HCEC 1CT (cell line): ENCODE measurements at regions not wholly inside any gene's neighbourhood (a gene's known extent, or its start where the extent isn't known, plus 50 kb on each side); places are given as distances from the start of the nearest gene placed in this dataset.
"Not testable (repeated sequence)": the region's sequence is repeated elsewhere in the genome, so short reads cannot be mapped to it uniquely, and the experiment has no call there.

ENCODE experiments used
- DNase-seq: peaks from one replicate; pipeline ENCODE4 v3.0.0-alpha.2; 2017

DNA sequence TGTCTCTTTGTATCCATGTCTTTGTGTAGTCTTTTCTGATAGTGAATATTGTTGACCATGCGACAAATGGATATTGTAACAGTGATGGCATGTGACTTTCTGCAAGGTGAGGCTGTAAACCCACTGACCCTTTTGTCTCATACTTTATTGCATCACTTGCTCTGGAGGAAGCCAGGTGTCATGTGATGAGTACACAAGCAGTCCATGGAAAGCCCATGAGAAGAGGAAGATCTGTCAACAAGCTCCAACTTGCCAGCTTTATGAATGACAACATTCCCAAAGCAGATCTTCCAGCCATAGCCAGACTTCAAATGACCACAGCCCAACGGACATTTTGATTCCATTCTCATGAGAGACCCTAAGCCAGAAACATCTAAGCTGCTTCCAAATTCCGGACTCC lies 450.1 kb upstream of the ACTBL2 start:
- DNase-seq, result no peak

DNA sequence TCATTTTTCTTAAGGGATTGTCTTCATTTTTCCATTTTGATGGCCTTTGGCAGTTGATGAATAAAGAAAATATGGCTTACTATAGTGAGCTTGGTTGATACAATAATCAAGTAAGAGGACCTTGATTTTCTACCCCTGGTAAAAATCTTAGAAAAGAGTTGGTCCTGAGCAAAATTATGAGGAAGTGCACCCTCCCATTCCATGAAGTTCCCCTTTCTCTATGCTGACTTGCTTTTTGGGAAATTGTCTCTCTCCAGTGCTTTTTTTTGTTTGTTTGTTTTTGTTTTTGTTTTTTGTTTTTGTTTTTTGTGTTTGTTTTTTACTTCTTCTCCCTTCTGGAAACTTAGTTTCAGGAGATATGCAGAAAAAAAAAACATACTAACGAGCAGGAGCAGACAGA lies 449.2 kb upstream of the ACTBL2 start:
- no peak for DNase-seq

DNA sequence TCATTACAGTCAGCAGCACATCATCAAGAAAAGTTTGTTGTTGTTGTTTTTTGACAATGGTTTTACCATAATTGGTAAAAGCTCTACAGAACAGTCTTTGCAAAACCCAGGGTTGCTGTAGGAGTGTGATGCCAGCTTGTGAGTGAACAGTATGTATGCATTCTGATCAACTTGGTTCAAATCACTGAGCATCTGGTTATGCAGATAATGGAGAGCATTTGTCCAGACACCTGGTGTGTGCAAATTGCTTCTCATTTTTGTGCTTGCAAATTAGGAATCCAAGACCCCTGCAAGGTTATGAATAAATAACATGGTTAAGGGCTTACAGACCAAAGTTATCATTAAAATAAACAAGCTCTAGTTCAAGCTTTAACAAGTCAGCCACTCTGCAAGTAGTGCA lies 448.7 kb upstream of the ACTBL2 start:
- no peak for DNase-seq

DNA sequence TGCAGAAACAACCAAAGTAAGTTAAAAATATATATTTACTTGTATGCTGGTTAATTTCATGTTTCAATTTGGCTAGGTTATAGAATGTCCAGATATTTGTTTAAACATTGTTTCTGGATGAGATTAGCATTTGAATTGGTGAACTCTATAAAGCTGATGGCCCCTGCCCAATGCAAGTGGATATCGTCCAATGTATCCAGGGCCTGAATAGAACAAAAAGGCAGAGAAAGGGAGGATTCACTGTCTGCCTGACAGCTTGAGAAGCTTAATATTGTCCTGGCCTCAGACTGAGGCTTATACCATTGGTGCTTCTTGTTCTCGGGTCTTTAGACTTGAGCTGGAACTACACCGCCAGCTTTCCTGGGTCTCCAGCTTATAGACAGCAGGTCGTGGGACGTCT lies 446.7 kb upstream of the ACTBL2 start:
- no peak for DNase-seq

DNA sequence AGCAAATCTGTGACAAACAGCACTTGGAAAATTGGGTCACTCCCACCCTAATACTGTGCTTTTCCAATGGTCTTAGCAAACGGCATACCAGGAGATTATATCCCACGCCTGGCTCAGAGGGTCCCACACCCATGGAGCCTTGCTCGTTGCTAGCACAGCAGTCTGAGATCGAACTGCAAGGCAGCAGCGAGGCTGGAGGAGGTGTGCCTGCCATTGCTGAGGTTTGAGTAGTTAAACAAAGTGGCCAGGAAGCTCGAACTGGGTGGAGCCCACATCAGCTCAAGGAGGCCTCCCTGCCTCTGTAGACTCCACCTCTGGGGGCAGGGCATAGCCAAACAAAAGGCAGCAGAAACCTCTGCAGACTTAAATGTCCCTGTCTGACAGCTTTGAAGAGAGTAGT lies 440.5 kb upstream of the ACTBL2 start:
- DNase-seq, result not testable (repeated sequence)

DNA sequence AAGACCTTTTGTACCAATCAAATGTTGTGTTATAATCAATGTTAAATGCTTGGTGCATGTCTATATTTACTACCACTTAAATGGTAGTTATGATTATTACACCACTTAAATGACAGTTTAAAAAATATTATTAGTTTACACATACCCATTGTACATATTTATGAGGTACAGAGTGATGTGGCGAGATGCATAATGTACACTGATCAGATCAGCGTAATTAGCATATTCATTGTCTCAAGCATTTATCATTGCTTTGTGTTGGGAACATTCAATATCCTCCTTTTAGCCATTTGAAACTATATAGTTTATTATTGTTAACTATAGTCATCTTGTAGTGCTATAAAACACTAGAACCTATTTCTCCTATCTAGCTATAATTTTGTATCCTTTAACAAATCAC lies 434.4 kb upstream of the ACTBL2 start:
- DNase-seq, result no peak

DNA sequence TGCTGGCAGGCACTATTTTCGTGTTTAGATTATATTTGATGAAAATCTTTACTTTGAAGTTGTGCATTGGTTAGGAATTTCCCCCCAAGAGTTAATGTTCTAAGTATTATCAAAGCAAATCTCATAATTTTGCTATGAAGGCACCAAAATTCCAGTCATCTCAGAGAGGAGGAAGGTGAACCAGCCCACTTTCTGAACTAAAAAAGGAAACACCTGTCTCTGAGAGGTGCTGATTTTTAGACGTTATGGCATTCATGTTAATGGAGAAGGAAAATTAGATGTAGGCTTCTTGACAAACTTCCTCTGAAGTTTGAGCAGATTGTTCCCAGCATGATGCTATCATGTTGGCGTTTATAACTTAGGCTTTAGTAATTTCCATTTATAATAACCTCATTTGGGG lies 432.9 kb upstream of the ACTBL2 start:
- DNase-seq, result no peak

DNA sequence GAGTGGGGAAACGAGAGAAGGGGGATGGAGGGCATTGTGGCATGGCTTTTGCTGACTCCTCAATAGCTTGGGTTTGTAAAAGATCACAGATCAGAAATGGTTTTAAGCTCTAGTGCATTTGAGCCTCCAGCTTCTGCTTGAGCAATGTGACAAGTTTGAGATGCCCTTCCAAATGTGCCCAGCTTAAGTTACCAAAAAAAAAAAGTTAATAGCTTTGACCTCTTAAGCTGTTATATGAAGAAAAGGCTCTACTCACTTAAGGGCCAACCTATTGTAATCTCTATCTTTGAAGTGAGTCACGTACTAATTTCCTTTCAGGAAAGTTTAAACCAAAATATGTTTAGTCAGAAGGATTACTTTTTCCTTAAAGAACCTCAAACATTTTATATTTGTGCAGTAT lies 428.8 kb upstream of the ACTBL2 start:
- DNase-seq, result no peak

DNA sequence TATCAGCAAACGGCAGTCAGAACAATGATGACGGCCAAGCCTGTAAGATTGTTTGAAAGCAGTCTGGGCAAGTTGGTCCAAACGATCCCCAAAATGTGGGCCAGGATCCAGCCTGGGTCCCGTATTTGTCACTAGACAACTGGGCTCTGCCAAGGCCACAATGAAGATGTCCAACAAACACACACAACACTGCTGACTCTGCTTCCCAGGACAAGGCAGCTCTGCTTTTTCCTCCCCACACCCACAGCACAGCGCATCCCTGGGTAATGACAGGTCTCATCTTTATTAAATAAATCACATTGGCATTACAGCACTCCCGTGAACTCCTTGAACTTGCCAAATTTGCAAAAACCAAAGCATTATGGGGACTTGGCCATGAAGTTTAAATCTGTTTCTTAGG lies 424.1 kb upstream of the ACTBL2 start:
- no peak for DNase-seq

DNA sequence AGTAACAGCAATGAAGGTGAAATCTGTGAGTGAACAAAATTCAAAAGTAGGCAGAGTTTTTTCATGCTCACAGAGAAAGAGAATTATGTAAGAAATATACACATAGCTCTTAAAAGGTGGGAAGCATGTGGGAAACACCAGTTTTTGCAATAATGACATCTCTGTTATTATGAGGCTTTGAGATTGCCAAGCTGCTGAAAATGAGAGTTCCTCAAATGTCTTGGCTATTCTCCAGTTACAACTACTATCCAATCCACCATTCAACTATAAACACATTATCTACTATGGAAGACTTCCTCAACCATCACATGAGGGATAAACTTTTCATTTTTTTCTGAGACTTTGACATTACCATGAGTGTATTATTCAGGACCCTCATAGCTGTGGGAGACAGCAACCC lies 420.8 kb upstream of the ACTBL2 start:
- DNase-seq, result no peak

DNA sequence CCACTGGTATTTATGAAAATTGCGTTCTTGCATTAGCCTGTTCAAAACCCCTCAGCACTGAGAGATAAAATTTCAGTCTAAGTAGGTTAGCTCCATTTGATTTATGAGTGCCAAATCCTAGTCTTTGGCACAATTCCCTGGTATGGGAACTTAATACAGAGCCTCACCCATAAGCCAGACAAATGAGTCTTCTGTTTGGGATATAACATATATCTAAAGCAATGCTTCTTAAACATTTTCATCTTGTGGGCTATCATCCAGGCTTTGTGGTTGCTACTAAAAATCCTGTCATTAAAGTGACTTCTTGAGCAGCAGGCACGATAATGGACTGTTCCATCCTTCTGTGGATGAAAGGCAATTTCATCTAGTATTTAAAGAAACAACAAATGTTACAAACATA lies 419.5 kb upstream of the ACTBL2 start:
- DNase-seq, result no peak

DNA sequence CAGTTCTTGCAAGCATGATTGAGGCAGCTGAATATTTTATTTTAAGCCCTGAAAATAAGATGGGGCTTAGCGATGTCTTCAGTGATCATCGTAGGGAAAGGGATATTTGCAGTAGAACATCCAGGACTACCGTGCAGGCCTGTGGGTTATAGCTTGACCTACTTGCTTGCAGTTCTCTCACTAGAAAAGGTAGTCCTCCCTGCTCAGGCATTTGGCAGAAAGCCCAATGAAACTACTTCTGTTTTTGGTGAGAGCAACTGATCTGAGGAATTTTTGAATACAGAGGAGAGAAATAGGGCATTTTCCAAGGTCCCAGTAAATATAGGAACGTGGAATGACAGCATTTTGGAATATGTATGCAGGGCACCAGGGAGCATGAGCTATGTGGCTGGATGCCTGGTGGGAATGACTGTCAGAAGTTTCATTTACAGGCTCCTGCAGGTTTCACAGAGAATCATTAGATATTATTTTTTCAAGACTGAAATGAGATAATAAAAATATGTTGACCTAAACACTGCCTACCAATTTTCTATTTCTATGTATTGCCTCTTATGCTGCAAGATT lies 417.9 kb upstream of the ACTBL2 start:
- DNase-seq, result no peak

DNA sequence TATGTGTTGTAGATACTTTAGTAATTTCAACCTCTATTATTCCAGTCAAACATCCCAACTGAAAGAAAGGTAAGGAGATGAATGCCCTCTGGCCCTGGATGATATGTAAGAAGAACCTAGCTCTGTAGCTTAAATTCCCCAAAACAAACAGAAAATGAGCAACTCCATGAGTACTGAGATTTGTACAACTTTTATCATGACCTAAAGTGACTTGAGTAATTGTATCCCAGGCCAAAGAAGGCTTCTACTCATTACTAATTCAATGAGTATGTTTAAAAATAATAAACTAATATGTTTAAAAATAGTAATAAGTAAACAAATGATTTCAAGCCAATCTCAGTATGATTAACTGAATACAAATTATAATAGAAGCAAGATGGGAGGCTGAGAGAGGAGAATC lies 414.0 kb upstream of the ACTBL2 start:
- DNase-seq, result peak; percentile 28

DNA sequence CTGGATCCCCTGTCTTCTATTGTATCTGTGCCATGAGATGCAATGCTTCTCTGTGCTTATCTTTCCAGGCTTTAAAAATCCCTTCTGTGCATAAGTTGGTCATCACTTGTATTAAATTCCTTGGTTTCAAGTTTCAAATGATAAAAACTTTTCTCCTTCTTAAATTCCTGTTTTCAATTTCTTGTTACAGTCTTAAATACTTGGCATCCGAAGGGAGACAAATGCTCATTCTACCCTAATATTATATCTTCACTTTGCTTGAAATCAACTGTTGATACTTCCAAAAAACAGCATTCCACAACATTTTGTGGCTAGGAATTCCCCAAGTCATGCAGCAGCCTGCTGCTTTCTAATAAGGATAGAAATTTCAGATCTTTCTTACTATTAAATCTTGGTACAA lies 413.2 kb upstream of the ACTBL2 start:
- DNase-seq, result no peak

DNA sequence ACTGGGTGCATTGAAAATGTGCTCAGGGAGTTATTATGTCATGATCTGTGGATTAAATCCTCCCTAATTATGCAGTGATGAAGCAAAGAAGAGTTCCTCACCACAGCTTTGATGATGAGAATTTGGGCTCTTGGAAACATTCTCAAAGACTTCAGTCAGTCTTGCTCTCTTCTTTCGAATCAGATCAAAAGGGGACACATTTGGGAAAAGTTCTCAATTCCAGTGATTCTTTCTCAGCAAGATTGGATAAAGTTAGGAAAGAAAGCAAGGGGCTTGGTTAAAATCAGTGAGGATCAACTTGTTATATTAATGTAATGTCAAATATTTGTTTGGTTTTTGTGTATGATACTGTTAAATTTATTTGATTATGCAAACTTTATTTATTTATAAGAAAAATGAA lies 411.3 kb upstream of the ACTBL2 start:
- no peak for DNase-seq

DNA sequence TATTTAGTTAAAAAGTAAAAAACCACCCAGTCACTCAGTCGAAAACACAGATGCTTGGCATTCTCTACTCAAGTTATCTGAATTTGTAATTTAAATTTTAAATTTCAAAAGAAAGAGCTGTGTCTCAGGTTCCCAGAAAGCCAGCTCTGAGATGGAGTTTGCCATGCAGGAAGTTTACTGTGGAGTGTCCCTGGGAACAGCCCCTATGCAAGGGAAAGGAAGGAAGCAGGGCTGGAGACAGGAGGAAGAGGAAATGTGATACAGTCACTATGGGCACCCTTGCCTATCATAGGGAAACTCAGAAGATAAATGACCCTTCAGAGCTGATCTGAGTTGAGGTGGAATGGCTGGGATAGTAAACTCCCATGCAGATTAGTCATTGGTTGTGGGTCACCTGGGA lies 408.8 kb upstream of the ACTBL2 start:
- DNase-seq, result no peak

DNA sequence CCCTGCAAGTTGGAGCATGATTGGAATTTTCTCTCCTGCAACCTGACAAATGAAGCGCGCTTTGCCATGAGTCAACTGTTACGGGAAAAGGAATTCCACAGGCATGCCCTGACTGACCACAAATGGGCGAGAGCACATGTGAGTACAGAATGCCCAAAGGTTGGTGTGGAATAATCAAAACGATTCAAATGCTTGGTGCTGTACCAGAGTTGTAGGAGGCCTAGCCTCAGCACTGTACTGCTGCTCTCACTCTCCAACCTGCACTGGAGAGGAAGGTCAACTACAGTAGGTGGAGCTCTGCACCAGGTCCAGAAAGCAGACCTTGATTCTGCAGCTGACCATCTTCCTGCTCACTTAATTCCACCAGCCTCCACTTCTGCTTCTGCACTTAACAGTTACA lies 406.9 kb upstream of the ACTBL2 start:
- peak; percentile 69 for DNase-seq

DNA sequence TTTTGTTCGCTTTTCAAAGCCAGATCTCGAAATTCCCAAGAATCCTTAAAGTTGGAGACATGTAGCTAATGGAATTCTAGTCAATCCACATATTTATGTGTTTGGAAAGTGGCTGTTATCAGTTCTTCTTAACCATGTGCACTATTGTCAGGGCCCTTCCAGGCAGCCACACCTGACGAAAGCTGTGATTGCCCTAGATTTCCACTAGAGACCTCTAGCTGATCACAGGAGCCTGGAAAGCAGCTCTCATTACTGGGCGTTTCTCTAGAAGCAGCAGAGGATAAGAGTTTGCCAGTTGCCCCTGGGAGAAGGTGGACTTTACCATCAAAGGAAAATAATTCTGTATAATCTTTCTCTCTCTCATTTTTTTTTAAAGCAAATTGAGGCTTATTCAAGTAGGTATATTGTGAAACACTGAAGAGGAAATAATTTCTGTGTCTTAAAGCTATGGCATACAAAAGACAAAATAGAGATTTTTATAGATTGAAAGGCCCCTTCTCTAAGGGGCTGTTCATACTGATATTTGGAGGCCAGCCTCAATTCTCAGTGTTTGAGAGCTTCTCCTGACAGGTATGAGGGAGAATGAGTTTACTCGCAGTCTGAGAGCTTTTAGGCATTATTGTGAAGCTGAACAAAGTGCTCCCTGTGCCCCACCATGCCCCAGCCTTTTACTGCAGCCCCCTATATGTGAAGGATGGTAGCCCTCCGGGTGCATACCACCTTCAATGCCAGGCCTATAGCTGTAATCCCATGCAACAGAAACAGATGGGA lies 405.4 kb upstream of the ACTBL2 start:
- DNase-seq, result peak; percentile 44

DNA sequence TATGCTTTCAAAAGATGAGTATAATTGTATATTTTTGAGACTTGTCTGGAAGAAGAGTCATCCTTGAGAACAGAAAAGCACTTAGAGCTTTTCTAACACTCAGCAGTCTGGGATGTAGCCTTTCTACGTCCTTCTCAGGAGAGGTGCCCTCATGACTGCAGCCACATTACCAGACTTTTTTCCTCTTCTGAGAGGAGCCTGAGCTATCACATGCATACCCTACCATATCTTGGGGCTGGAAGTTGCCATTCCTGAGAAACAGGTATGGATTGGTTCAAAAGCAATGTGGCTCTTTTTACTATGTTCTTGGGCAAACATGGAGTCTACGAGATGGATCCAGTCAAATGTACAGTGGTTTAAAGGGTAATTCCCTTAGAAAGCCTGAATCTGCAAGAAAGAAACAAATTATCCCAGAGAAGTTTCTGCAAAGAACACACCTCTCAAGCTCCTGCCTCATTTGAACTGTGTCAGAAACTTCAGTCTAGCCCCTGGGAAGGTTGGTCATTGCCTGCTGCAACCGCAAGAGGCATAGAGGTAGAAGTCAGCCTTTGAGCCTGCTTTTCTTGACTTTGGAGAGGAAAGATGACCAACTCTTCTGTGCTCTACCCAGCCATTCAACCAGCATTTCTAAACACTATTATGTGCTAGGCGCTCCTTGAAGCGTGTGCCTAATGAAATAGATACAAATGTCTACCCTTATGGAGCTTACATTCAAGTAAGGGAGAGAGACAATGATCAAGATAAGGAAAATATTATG lies 401.9 kb upstream of the ACTBL2 start:
- DNase-seq, result no peak

DNA sequence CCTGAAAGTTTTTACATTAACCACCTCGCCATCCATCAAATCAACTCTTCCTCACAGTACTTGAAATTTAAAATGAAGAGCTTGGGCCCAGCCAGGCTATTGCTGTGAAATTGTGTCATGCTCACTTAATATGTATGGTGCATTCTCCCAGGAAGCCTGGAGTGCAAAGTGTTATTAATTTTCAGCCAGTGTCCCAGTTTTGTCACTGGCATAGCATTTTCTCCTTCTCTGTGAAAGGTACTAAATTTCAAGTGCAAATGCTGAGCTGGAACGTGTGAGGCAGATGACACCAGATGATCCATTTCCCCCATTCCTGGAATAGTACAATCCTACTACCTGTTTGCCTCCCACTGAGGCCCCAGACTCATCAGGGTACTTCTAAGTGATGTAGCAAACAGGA lies 397.6 kb upstream of the ACTBL2 start:
- no peak for DNase-seq

DNA sequence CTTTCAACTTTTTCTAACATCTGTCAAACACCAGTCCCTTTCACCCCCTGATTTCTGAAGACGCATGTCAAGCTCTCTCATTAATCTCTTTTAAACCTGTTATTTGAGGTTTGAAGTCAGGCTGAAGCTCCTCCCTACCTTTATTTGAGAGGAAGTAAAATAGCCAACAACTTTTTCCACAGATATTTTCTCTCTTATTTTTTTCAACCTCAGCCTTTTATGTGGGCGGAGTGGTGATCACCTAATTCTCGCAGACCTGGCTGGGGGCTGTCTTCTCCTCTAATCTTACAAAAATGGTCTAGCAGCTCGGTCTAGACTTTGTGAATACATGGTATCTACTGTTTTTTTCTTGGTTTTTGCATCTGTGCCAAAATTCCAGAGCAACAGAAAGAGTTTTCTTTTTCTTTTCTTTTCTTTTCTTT lies 395.7 kb upstream of the ACTBL2 start:
- DNase-seq, result no peak

DNA sequence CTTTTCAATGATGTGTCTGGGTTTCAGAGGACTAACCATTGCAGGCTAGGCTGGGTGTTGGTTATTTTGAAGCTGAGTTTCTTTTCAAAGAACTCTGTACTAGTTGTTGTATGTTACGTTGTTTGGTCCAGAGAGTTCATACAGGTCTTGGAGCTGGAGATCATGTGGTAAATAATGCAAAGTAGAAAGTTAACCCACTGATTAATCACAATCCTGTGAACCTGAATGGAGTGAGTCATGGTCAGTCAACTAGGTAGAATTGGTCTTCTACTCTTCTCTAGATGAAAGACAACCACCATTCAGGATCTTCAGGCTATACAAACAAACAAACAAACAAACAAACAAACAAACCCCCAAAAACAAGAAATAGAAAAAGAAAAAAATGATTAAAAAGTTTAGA lies 388.9 kb upstream of the ACTBL2 start:
- no peak for DNase-seq

DNA sequence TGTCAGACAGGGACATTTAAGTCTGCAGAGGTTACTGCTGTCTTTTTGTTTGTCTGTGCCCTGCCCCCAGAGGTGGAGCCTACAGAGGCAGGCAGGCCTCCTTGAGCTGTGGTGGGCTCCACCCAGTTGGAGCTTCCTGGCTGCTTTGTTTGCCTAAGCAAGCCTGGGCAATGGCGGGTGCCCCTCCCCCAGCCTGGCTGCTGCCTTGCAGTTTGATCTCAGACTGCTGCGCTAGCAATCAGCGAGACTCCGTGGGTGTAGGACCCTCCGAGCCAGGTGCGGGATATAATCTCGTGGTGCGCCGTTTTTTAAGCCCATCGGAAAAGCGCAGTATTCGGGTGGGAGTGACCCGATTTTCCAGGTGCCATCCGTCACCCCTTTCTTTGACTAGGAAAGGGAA lies 387.7 kb upstream of the ACTBL2 start:
- not testable (repeated sequence) for DNase-seq

DNA sequence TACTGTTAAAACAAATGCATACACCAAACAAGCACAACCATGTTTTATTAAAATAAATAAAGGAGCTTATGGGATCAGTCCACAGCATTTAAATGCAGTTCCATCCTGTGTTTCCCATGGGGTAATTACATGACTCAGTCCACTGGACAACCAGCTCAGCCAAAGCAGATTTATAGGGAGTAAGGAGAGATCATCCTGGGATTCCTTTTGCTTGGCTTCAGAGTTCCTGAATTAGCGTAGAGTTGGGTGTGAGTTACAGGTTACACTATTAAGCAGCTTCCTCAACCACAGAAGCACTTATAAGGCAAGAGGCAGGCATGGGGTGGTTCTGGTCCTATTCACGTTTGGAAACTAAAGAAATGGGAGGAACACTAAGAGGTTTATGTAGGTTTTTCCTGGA lies 381.1 kb upstream of the ACTBL2 start:
- DNase-seq, result peak; percentile 17
